Activated T-helper 1 cell treated with anti-CD3 and anti-CD28 coated beads, Interleukin-12 subunit alpha, Interleukin-12 subunit beta, Interleukin-2, Interleukin-4 antibody, amounts not matched to agents 30 ng/mL and 10 ng/mL and 1 ng/mL, durations not matched to agents 14 hours and 24 hours and 36 hours (primary cell): ENCODE measurements at regions not wholly inside any gene's neighbourhood (a gene's known extent, or its start where the extent isn't known, plus 50 kb on each side); places are given as distances from the start of the nearest gene placed in this dataset.
"Not testable (repeated sequence)": the region's sequence is repeated elsewhere in the genome, so short reads cannot be mapped to it uniquely, and the experiment has no call there.

ENCODE experiments used
- DNase-seq: peaks from one replicate; pipeline ENCODE4 v3.0.0; 2021; ENCODE audit warnings: low spot score
- H3K27ac Mint-ChIP-seq: one replicate; pipeline ENCODE4 v1.8.0; 2021; ENCODE audit warnings: mild to moderate bottlenecking, mixed read lengths
- H3K27me3 Mint-ChIP-seq: one replicate; pipeline ENCODE4 v1.8.0; 2022; ENCODE audit warnings: mild to moderate bottlenecking, moderate library complexity, mixed read lengths; ENCODE audit not compliant: insufficient read depth
- H3K36me3 Mint-ChIP-seq: one replicate; pipeline ENCODE4 v1.8.0; 2021; ENCODE audit warnings: low read depth, mixed read lengths
- H3K4me1 Mint-ChIP-seq: one replicate; pipeline ENCODE4 v1.8.0; 2021; ENCODE audit warnings: low read depth, mixed read lengths
- H3K4me3 Mint-ChIP-seq: one replicate; pipeline ENCODE4 v1.8.0; 2021; ENCODE audit warnings: mild to moderate bottlenecking, moderate library complexity, mixed read lengths
- H3K9me3 Mint-ChIP-seq: one replicate; pipeline ENCODE4 v1.8.0; 2021; ENCODE audit warnings: mixed read lengths
- intact Hi-C: fragments of 100-400 bp; cut with micrococcal nuclease; formaldehyde crosslinking; loops from one replicate; pipeline ENCODE4 v1.15.1; 2024

DNA sequence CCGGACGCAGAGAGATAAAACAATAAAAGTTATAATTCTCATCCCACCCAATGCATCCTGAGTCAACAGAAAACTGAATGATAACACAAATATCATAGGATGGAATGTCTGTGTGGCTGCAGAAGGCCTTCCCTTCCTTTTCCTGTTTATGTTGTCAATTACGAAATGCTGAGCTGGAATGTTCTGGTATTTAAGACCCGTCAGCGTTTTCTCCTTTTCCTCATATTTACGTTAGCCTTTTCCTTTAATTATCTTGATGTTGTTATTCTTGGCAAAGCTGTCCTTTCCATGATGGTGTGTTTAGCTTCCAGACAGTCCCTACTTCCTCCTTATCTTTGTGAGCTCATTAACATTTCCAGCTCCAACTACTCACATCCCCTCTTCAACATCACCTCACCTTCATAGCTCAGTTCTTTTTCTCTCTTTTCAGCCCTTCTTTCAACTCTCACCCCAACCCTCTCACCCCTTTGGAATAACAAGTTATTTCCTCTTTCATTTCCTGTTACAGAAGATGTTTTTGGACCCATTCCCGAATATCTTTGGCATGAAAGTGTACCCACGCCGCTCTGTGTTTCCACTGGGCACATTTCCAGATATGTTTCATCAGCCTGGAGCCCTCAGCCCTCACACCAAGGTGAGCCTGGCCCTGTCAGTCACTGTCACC is 221.6 kb downstream of the NR2F1-AS1 start:
- H3K36me3 Mint-ChIP-seq: no peaks in the 10 kb centered on the region
- H3K4me1 Mint-ChIP-seq: no peaks in the 10 kb centered on the region
- DNase-seq: no peak
- H3K4me3 Mint-ChIP-seq: no peak overlapping the region
- no peaks in the 10 kb centered on the region for H3K27me3 Mint-ChIP-seq
- intact Hi-C loops: no loop called here
- no peak overlapping the region for H3K27ac Mint-ChIP-seq
- H3K9me3 Mint-ChIP-seq: no peaks in the 10 kb centered on the region

DNA sequence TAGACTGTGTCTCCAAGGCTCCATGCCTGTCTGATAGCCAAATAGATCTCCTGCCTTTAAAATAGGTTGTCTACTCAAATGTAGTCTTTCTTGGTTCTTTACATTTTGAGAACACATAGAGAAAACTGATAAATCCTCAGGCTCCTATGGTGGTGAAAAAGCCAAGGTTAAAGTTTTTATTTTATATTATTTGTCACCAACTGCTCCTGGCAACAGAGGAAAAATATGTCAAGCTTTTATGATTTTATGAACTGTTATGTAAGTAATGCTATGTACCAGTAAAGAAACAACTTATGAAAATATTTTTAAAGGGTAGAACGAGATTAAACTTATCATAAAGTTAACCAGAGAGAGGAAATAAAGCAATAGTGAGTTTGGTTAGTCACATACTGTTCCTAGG is 222.8 kb downstream of the NR2F1-AS1 start:
- H3K9me3 Mint-ChIP-seq: no peaks in the 10 kb centered on the region
- H3K27me3 Mint-ChIP-seq: no peaks in the 10 kb centered on the region
- H3K4me3 Mint-ChIP-seq: no peak overlapping the region
- DNase-seq: no peak
- H3K4me1 Mint-ChIP-seq: no peaks in the 10 kb centered on the region
- H3K36me3 Mint-ChIP-seq: no peaks in the 10 kb centered on the region
- H3K27ac Mint-ChIP-seq: no peak overlapping the region
- intact Hi-C loops: no loop called here

DNA sequence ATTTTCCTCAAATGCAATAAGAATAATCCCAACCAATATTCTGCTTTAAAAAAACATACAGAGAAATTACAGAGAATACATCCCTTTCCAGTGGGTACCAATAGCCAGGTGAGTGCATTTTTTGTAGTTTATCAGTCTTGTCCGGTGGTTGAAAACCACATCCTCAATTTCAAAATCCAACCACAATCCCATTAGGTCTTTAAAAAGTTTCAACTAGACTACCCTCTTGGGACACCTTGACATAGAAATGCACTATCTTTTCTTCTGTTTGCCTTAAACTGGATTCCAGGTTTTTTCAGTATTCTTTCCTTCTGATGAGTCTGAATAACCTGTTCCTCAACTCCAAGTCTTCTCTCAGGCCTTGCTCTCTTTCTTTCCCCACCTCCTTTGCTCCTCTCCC is 223.3 kb downstream of the NR2F1-AS1 start:
- no peak overlapping the region for H3K4me3 Mint-ChIP-seq
- no peaks in the 10 kb centered on the region for H3K9me3 Mint-ChIP-seq
- no peaks in the 10 kb centered on the region for H3K4me1 Mint-ChIP-seq
- H3K36me3 Mint-ChIP-seq: no peaks in the 10 kb centered on the region
- H3K27ac Mint-ChIP-seq: no peak overlapping the region
- H3K27me3 Mint-ChIP-seq: no peaks in the 10 kb centered on the region
- intact Hi-C loops: no loop called here
- no peak for DNase-seq

DNA sequence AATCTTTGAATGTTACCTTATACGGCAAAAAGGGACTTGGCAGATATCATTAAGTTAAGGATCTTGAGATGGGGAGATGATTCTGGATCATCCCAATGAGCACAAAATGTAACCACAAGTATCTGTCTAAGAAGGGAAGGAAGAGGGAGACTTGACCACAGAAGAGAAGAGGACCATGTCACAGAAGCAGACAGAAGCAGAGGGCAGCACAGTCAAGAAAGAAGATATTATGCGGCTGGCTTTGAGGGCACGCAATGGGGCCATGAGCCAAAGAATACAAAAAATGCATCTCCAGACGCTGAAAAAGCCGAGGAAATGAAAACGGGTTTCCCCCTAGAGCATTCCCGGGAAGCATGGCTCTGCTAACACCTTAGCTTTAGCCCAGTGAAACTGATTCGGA is 225.3 kb downstream of the NR2F1-AS1 start:
- Mint-ChIP-seq H3K9me3 (peaks cover 8% of the 10 kb centered on the region), H3K27ac (no peak overlapping the region), H3K27me3 (no peaks in the 10 kb centered on the region), H3K4me3 (no peak overlapping the region), H3K4me1 (no peaks in the 10 kb centered on the region), H3K36me3 (no peaks in the 10 kb centered on the region)
- no peak for DNase-seq
- intact Hi-C loops: no loop called here

DNA sequence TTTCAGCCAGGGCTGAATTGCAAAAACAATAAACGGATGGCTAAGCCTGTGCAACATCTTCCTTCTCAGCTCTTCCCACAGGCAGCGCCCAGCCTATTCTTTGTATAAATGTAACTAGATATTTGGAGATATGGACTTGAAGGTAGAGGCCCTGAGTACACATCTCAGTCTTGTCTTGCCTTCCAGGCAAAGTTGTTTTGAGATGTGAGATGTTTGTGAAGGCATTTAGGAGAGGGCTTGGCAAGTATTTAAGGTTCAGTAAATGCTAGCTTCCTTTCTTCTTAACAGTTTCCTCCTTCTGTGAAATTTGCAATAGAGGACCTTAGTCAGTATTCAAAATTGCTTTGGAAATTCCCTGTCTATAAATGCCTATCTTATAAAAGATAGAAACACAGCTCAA is 228.8 kb downstream of the NR2F1-AS1 start:
- intact Hi-C loops: no loop called here
- Mint-ChIP-seq H3K27me3 (no peaks in the 10 kb centered on the region), H3K4me3 (no peak overlapping the region), H3K36me3 (no peaks in the 10 kb centered on the region), H3K27ac (no peak overlapping the region), H3K4me1 (no peaks in the 10 kb centered on the region), H3K9me3 (peaks cover 8% of the 10 kb centered on the region)
- DNase-seq: no peak

DNA sequence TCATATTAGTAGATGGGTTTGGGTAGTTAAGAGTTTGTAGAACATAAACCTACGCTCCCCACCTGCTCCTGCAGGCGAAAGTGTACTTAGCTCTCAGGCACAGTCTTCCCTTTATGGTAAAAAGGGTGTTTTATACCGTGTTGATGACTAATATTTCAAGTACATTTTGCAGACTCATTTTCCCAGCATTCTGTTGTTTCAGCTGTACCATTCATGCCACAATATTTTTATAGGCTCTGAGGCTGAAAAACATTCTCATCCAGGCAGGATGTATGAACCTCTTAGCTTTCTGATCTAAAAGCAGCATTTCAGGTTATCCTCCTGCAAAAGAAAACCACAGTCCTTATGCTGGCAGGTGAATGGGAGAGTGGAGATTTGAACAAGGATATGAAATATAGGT is 231.4 kb downstream of the NR2F1-AS1 start:
- no peak overlapping the region for H3K27ac Mint-ChIP-seq
- H3K9me3 Mint-ChIP-seq: peaks cover 16% of the 10 kb centered on the region
- intact Hi-C loops: no loop called here
- DNase-seq: no peak
- H3K4me1 Mint-ChIP-seq: no peaks in the 10 kb centered on the region
- H3K36me3 Mint-ChIP-seq: no peaks in the 10 kb centered on the region
- no peaks in the 10 kb centered on the region for H3K27me3 Mint-ChIP-seq
- no peak overlapping the region for H3K4me3 Mint-ChIP-seq

DNA sequence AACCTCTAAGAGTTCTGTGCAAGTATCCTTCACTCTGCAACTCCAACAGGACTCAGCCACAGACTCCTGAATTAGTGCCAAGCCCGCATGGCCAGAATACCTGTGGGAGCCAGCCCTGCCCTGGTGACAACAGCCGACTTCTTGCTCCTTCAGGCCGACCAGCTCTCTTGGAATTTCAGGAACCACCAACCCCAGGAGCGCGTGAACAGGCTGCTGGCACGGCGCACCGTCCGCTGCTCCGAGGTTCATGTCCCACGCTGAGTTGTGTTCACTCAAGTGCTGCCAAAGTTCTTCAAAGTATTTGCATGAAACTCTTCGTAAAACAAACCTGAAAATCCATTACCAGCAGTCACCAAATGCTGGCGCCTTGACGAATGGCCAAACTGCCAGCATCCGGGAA is 232.8 kb downstream of the NR2F1-AS1 start:
- intact Hi-C loops: no loop called here
- H3K27me3 Mint-ChIP-seq: no peaks in the 10 kb centered on the region
- no peaks in the 10 kb centered on the region for H3K4me1 Mint-ChIP-seq
- H3K36me3 Mint-ChIP-seq: no peaks in the 10 kb centered on the region
- H3K27ac Mint-ChIP-seq: no peak overlapping the region
- H3K9me3 Mint-ChIP-seq: peaks cover 16% of the 10 kb centered on the region
- DNase-seq: no peak
- no peak overlapping the region for H3K4me3 Mint-ChIP-seq

DNA sequence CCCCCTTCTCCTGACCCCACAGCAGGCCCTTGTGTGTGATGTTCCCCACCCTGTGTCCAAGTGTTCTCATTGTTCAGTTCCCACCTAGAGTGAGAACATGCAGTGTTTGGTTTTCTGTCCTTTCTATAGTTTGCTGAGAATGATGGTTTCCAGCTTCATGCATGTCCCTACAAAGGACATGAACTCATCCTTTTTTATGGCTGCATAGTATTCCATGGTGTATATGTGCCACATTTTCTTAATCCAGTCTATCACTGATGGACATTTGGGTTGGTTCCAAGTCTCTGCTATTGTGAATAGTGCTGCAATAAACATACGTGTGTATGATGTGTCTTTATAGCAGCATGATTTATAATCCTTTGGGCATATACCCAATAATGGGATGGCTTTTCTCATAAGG is 234.2 kb downstream of the NR2F1-AS1 start:
- peaks cover 14% of the 10 kb centered on the region for H3K9me3 Mint-ChIP-seq
- H3K27me3 Mint-ChIP-seq, H3K4me3 Mint-ChIP-seq: not testable (repeated sequence)

DNA sequence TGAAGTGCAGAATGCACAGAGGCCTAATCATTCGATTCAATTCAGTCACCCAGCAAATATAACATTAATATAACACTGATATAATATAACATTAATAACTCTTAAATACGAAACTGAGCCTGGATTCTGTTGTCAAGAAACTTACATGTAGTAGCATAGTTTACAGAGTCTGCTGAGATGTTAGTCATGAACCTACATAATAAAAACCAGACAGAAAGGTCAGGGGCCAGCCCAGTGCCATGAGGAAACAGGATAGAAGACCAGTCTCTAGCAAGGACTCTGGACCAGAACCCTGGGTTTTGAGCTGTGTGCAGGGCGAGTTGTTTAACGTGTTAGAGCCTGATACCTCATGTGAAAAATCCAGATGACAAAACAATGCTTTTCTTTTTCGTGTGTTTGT is 234.7 kb downstream of the NR2F1-AS1 start:
- Mint-ChIP-seq H3K27ac (no peak overlapping the region), H3K36me3 (no peaks in the 10 kb centered on the region), H3K27me3 (no peaks in the 10 kb centered on the region)

More for the DNA sequence above, 234.2 kb downstream of the NR2F1-AS1 start:
- H3K4me1 Mint-ChIP-seq, H3K36me3 Mint-ChIP-seq, intact Hi-C loops, H3K27ac Mint-ChIP-seq, DNase-seq: not testable (repeated sequence)

DNA sequence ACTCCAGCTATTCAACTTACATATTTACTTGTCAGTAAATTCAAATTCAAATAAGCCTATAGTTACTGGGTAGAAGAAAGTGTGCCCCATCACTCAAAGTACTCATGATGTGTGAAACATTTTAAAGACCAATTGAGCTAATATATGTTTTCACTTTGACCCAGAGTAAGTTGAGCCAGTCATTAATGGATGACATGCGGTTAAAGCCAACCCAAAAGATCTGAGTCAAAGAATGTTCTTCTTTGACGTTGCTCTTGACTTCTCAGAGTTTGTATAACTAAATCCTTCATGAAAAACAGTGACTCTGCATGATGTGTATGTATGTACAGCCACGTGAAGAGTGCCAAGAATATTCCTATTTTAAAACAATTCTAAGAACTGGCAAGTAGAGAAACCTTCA is 237.4 kb downstream of the NR2F1-AS1 start:
- intact Hi-C loops: no loop called here
- Mint-ChIP-seq H3K4me1 (no peaks in the 10 kb centered on the region), H3K36me3 (no peaks in the 10 kb centered on the region), H3K4me3 (no peak overlapping the region), H3K27ac (no peak overlapping the region), H3K27me3 (no peaks in the 10 kb centered on the region), H3K9me3 (peaks cover 14% of the 10 kb centered on the region)
- no peak for DNase-seq

More for the DNA sequence above, 234.7 kb downstream of the NR2F1-AS1 start:
- intact Hi-C loops: no loop called here
- DNase-seq: no peak
- Mint-ChIP-seq H3K4me3 (no peak overlapping the region), H3K9me3 (peaks cover 12% of the 10 kb centered on the region), H3K4me1 (no peaks in the 10 kb centered on the region)

DNA sequence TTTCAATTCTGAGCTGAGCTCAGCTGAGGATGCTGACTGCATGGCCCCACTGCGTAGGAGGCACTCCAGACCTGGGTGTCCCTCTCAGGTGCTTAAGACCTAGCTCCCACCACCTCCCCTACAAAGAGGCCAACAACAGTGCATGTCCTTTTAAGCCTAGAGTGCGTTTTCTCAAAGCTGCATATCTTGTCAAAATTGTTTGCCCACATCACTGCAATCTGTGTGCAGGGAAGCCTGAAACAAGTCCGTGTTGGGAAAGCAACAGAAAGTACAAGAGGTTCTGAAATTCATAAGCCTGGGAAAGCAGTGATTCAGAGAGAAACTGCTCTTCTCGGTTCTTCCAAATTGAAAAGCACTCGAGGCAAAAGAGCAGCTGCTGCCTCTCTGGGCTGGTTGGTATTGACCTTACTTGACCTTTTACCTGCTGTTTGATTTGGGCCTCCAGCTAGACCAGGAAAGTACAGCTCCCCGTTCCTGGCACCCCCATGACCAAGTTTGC is 238.4 kb downstream of the NR2F1-AS1 start:
- no peaks in the 10 kb centered on the region for H3K27me3 Mint-ChIP-seq
- H3K36me3 Mint-ChIP-seq: no peaks in the 10 kb centered on the region
- H3K4me1 Mint-ChIP-seq: no peaks in the 10 kb centered on the region
- no peak for DNase-seq
- H3K4me3 Mint-ChIP-seq: no peak overlapping the region
- peaks cover 20% of the 10 kb centered on the region for H3K9me3 Mint-ChIP-seq
- intact Hi-C loops: no loop called here
- no peak overlapping the region for H3K27ac Mint-ChIP-seq

DNA sequence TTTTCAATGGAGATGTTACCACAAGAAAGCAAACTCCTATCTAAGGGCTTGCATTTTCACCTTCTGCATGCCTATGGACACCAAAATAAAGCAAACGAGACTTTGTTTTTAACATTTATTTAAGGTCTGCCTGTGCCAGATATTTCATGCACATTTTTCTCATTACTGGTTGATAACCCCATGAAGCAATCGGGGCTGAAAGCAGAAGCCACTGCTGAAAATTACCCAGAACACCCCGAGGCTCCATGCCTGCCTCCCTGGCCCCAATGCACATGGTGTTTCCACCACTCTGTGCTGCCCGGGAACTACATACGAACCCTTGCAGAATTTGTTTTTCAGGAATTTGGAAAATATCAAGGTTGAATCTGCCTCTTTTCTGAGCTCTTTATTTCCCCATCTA is 240.1 kb downstream of the NR2F1-AS1 start:
- no peak for DNase-seq
- Mint-ChIP-seq H3K27me3 (no peaks in the 10 kb centered on the region), H3K27ac (no peak overlapping the region), H3K4me1 (no peaks in the 10 kb centered on the region), H3K9me3 (peaks cover 11% of the 10 kb centered on the region), H3K4me3 (no peak overlapping the region), H3K36me3 (no peaks in the 10 kb centered on the region)
- intact Hi-C loops: no loop called here

DNA sequence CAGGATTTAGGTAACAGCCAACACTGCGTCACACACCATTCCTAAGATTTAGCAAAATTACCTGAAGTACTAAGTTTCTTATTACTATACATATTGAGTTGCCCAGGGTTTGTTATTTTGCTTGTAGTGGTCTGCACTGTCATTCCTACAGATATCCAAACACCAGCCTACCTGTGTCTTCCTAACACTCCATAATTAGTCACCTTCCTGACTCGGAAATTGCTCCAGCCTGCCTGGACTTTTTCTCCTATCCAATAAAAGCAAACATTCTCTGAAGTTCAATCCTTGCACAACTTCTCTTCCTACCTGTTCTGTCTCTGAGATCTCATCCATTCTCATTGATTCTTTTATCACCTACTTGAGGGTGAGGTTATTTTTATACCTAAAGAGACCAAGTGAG is 243.9 kb downstream of the NR2F1-AS1 start:
- Mint-ChIP-seq H3K4me1 (no peaks in the 10 kb centered on the region), H3K27ac (no peak overlapping the region), H3K4me3 (no peak overlapping the region), H3K9me3 (peaks cover 11% of the 10 kb centered on the region), H3K36me3 (no peaks in the 10 kb centered on the region), H3K27me3 (no peaks in the 10 kb centered on the region)
- DNase-seq: no peak
- intact Hi-C loops: no loop called here
